ENCODE measurements at regions not wholly inside any gene's neighbourhood (a gene's known extent, or its start where the extent isn't known, plus 50 kb on each side); places are given as distances from the start of the nearest gene placed in this dataset.

DNA sequence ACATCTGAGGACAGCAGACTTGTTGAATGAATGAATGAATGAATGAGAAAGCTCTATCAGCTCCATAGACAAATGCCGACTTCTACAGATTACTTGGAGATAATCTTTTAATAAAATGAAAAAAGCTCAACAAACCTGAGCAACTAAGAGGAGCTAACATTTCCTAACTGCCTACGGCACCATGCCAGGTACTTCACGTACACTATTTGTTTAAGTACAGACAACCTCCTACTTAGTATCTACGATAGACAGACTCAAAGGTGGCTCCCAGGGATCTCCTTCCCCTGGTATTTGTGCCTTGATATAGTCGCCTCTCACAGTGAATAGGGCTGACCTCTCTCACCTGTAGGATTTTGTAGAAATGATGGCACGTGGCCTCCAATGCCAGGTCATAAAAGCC, 412.2 kb upstream of the FAT1 start:
- peaks cover 5 to 12% of the 10 kb centered on the region in 2 donors for H3K9me3 ChIP-seq (replicated peaks in 1 of 2; ENCODE audit: control insufficient read depth in 1 of 2, insufficient read depth in 1 of 2, low read length in 2 of 2)
- H3K27ac ChIP-seq (ENCODE audit: low read depth in 1 of 2, low read length in 2 of 2) = no peak overlapping the region
- H3K79me2 ChIP-seq (ENCODE audit: insufficient read depth, low read length) = no peaks in the 10 kb centered on the region
- H3K27me3 ChIP-seq (ENCODE audit: control insufficient read depth in 2 of 2, insufficient read depth in 2 of 2, low read length in 2 of 2) = no peaks in the 10 kb centered on the region
- no peaks in the 10 kb centered on the region for H3K36me3 ChIP-seq (replicated peaks in 1 of 2; ENCODE audit: control insufficient read depth in 1 of 2, insufficient read depth in 2 of 2, low read length in 2 of 2)
- H3K4me2 ChIP-seq (replicated peaks; ENCODE audit: extremely low read depth, low read length, poor library complexity, severe bottlenecking) = no peak overlapping the region
- intact Hi-C loops (cut with micrococcal nuclease) = no loop called here
- no peak for DNase-seq
- H3K9ac ChIP-seq (ENCODE audit: insufficient read depth, low read length, poor library complexity, severe bottlenecking) = no peak overlapping the region
- no peak overlapping the region for H3K4me3 Mint-ChIP-seq
- H3K4me1 Mint-ChIP-seq = no peaks in the 10 kb centered on the region
- peaks cover 0 to 16% (median 4%) of the 10 kb centered on the region in 7 donors for H3K9me3 Mint-ChIP-seq
- H2AFZ ChIP-seq (ENCODE audit: insufficient read depth, low read depth, low read length, poor library complexity, severe bottlenecking) = no peak overlapping the region
- no peak overlapping the region for H3K27ac Mint-ChIP-seq
- 91% methylated on average over 1 of the region's 6 CpGs for WGBS (ENCODE audit: insufficient coverage)
- no peaks in the 10 kb centered on the region for H4K20me1 ChIP-seq (ENCODE audit: insufficient read depth, low read length)
- H3K4me3 ChIP-seq (replicated peaks in 1 of 3; ENCODE audit: low read depth in 2 of 3, low read length in 3 of 3) = no peak overlapping the region
- TF ChIP-seq, protein P1, sequence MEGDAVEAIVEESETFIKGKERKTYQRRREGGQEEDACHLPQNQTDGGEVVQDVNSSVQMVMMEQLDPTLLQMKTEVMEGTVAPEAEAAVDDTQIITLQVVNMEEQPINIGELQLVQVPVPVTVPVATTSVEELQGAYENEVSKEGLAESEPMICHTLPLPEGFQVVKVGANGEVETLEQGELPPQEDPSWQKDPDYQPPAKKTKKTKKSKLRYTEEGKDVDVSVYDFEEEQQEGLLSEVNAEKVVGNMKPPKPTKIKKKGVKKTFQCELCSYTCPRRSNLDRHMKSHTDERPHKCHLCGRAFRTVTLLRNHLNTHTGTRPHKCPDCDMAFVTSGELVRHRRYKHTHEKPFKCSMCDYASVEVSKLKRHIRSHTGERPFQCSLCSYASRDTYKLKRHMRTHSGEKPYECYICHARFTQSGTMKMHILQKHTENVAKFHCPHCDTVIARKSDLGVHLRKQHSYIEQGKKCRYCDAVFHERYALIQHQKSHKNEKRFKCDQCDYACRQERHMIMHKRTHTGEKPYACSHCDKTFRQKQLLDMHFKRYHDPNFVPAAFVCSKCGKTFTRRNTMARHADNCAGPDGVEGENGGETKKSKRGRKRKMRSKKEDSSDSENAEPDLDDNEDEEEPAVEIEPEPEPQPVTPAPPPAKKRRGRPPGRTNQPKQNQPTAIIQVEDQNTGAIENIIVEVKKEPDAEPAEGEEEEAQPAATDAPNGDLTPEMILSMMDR (IDR thresholded peaks at IDR 0.05) = no peak
- H3K4me1 ChIP-seq (ENCODE audit: control insufficient read depth in 1 of 2, insufficient read depth in 2 of 2, low read length in 2 of 2) = no peaks in the 10 kb centered on the region
- H3K27me3 Mint-ChIP-seq (ENCODE audit: low read depth in 3 of 3) = no peaks in the 10 kb centered on the region
- H3K36me3 Mint-ChIP-seq = no peaks in the 10 kb centered on the region

DNA sequence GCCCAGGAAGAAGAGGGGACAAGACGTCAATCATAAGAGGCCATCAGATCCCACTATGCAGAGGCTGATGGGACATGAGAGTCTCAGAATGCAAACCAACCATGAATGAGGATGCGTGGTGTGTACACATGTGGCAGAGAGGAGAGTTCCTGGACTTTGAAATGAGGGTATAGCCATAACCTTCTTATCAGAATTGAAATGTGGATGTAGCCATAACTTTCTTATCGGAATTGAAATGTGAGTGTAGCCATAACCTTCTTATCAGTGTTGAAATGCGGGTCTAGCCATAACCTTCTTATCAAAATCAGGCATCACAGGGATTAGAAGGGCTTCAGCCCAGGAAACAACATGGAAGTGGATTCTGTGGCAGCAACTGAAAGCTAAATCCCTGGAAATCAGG, 415.5 kb upstream of the FAT1 start:
- no peaks in the 10 kb centered on the region for H3K27me3 Mint-ChIP-seq (ENCODE audit: low read depth in 3 of 3)
- intact Hi-C loops (cut with micrococcal nuclease) = no loop called here
- Histone ChIP-seq H3K4me1 (ENCODE audit: control insufficient read depth in 1 of 2, insufficient read depth in 2 of 2, low read length in 2 of 2) (no peaks in the 10 kb centered on the region), H3K4me3 (replicated peaks in 1 of 3; ENCODE audit: low read depth in 2 of 3, low read length in 3 of 3) (no peak overlapping the region), H3K9me3 (replicated peaks in 1 of 2; ENCODE audit: control insufficient read depth in 1 of 2, insufficient read depth in 1 of 2, low read length in 2 of 2) (peaks cover 5 to 12% of the 10 kb centered on the region in 2 donors), H3K27me3 (ENCODE audit: control insufficient read depth in 2 of 2, insufficient read depth in 2 of 2, low read length in 2 of 2) (no peaks in the 10 kb centered on the region), H3K4me2 (replicated peaks; ENCODE audit: extremely low read depth, low read length, poor library complexity, severe bottlenecking) (no peak overlapping the region), H3K9ac (ENCODE audit: insufficient read depth, low read length, poor library complexity, severe bottlenecking) (no peak overlapping the region), H3K36me3 (replicated peaks in 1 of 2; ENCODE audit: control insufficient read depth in 1 of 2, insufficient read depth in 2 of 2, low read length in 2 of 2) (no peaks in the 10 kb centered on the region), H3K27ac (ENCODE audit: low read depth in 1 of 2, low read length in 2 of 2) (no peak overlapping the region), H4K20me1 (ENCODE audit: insufficient read depth, low read length) (no peaks in the 10 kb centered on the region), H3K79me2 (ENCODE audit: insufficient read depth, low read length) (no peaks in the 10 kb centered on the region), H2AFZ (ENCODE audit: insufficient read depth, low read depth, low read length, poor library complexity, severe bottlenecking) (no peak overlapping the region)
- no peaks in the 10 kb centered on the region for H3K36me3 Mint-ChIP-seq
- TF ChIP-seq, protein P1 (IDR thresholded peaks at IDR 0.05) = no peak
- WGBS (ENCODE audit: insufficient coverage) = 100% methylated on average over 1 of the region's 4 CpGs
- no peak overlapping the region for H3K27ac Mint-ChIP-seq
- peaks cover 0 to 14% (median 4%) of the 10 kb centered on the region in 7 donors for H3K9me3 Mint-ChIP-seq
- H3K4me3 Mint-ChIP-seq = no peak overlapping the region
- H3K4me1 Mint-ChIP-seq = no peaks in the 10 kb centered on the region
- DNase-seq = no peak
